MM.1S (cell line): ENCODE measurements at regions not wholly inside any gene's neighbourhood (a gene's known extent, or its start where the extent isn't known, plus 50 kb on each side); places are given as distances from the start of the nearest gene placed in this dataset.

Experiments used
- DNase-seq: peaks from one replicate; pipeline ENCODE4 v3.0.0-alpha.2; 2015
- H2AFZ ChIP-seq: fragments of 300-600 bp; sonication (generic); 2 replicates; pipeline ENCODE4 v1.6.0; 2016; ENCODE audit warnings: antibody characterized with exemption, low read length
- H3F3A ChIP-seq: fragments of 300-600 bp; sonication (generic); 2 replicates; pipeline ENCODE4 v1.6.1; 2016; ENCODE audit warnings: mild to moderate bottlenecking, antibody characterized with exemption, low read length, moderate library complexity, mixed read lengths; ENCODE audit not compliant: insufficient read depth
- H3K27ac ChIP-seq: fragments of 300-600 bp; sonication (generic); 2 replicates; pipeline ENCODE4 v1.5.1; 2016; ENCODE audit warnings: mild to moderate bottlenecking, low read length
- H3K27me3 ChIP-seq: fragments of 300-600 bp; sonication (generic); replicated peaks from 2 replicates; pipeline ENCODE4 v1.6.0; 2016; ENCODE audit warnings: low read length; ENCODE audit not compliant: insufficient read depth
- H3K36me3 ChIP-seq: fragments of 300-600 bp; sonication (generic); replicated peaks from 2 replicates; pipeline ENCODE4 v1.6.1; 2016; ENCODE audit warnings: mild to moderate bottlenecking, low read length, mixed read lengths; ENCODE audit not compliant: insufficient read depth
- H3K4me1 ChIP-seq: fragments of 300-600 bp; sonication (generic); 2 replicates; pipeline ENCODE4 v1.6.1; 2016; ENCODE audit warnings: low read length, mixed read lengths
- H3K4me2 ChIP-seq: fragments of 300-600 bp; sonication (generic); 2 replicates; pipeline ENCODE4 v1.6.0; 2016; ENCODE audit warnings: low read depth, low read length
- H3K4me3 ChIP-seq: fragments of 300-600 bp; sonication (generic); 2 replicates; pipeline ENCODE4 v1.5.1; 2016; ENCODE audit warnings: low read length, mixed read lengths
- H3K79me2 ChIP-seq: fragments of 300-600 bp; sonication (generic); 2 replicates; pipeline ENCODE4 v1.6.1; 2016; ENCODE audit warnings: mixed run types, low read length, mixed read lengths
- H3K9ac ChIP-seq: fragments of 300-600 bp; sonication (generic); 2 replicates; pipeline ENCODE4 v1.6.1; 2016; ENCODE audit warnings: low read length, mixed read lengths
- H3K9me2 ChIP-seq: fragments of 300-600 bp; sonication (generic); replicated peaks from 2 replicates; pipeline ENCODE4 v1.6.1; 2016; ENCODE audit warnings: mild to moderate bottlenecking, low read length, mixed read lengths; ENCODE audit not compliant: insufficient read depth
- H3K9me3 ChIP-seq: fragments of 300-600 bp; sonication (generic); replicated peaks from 2 replicates; pipeline ENCODE4 v1.6.1; 2016; ENCODE audit warnings: mild to moderate bottlenecking, low read length, mixed read lengths; ENCODE audit not compliant: insufficient read depth
- H4K20me1 ChIP-seq: fragments of 300-600 bp; sonication (generic); 2 replicates; pipeline ENCODE4 v1.6.1; 2016; ENCODE audit warnings: mild to moderate bottlenecking, low read length, moderate library complexity, mixed read lengths; ENCODE audit not compliant: insufficient read depth
- CTCF ChIP-seq: fragments of 300-600 bp; sonication (generic); IDR thresholded peaks from 2 replicates; pipeline ENCODE4 v1.5.1; 2016; ENCODE audit warnings: antibody characterized with exemption, low read length, mixed read lengths
- EZH2 ChIP-seq: fragments of 300-600 bp; sonication (generic); optimal IDR thresholded peaks from 2 replicates; pipeline ENCODE3; 2017; ENCODE audit warnings: low read depth, mild to moderate bottlenecking, antibody characterized with exemption, low read length, mixed read lengths
- EZH2phosphoT487 ChIP-seq: fragments of 300-600 bp; sonication (generic); IDR thresholded peaks from 2 replicates; pipeline ENCODE4 v1.6.1; 2018; ENCODE audit warnings: antibody characterized with exemption, low read length

- no peaks in the 10 kb centered on the region for H3K4me1 ChIP-seq
- no peaks in the 10 kb centered on the region for H3K27me3 ChIP-seq
- no peaks in the 10 kb centered on the region for H3K9me2 ChIP-seq
- no peak overlapping the region for H3K4me2 ChIP-seq
- no peak overlapping the region for H3K9ac ChIP-seq
- no peak for DNase-seq
- H3K27ac ChIP-seq = no peak overlapping the region
- H3K79me2 ChIP-seq = no peaks in the 10 kb centered on the region
- no peak overlapping the region for H2AFZ ChIP-seq
- no peaks in the 10 kb centered on the region for H3K36me3 ChIP-seq
- no peak overlapping the region for H3K4me3 ChIP-seq
- no peaks in the 10 kb centered on the region for H3F3A ChIP-seq
- no peaks in the 10 kb centered on the region for H3K9me3 ChIP-seq
- no peaks in the 10 kb centered on the region for H4K20me1 ChIP-seq
- TF ChIP-seq EZH2 (no peak), EZH2phosphoT487 (no peak), CTCF (no peak)
Measured at GRCh38 chr2:107337209-107337898, 451.4 kb upstream of the ST6GAL2 start.

GRCh38 chr2:107338059-107338458 is 452.1 kb upstream of the ST6GAL2 start:
- Histone ChIP-seq H3K9me3 (no peaks in the 10 kb centered on the region), H3K4me2 (no peak overlapping the region), H3K9me2 (no peaks in the 10 kb centered on the region), H3F3A (no peaks in the 10 kb centered on the region), H3K9ac (no peak overlapping the region), H3K27me3 (no peaks in the 10 kb centered on the region), H3K4me1 (no peaks in the 10 kb centered on the region), H3K4me3 (no peak overlapping the region), H3K36me3 (no peaks in the 10 kb centered on the region), H4K20me1 (no peaks in the 10 kb centered on the region), H3K27ac (no peak overlapping the region), H3K79me2 (no peaks in the 10 kb centered on the region), H2AFZ (no peak overlapping the region)
- no peak for TF ChIP-seq EZH2
- no peak for TF ChIP-seq CTCF
- no peak for TF ChIP-seq EZH2phosphoT487
- DNase-seq = no peak

GRCh38 chr2:107338571-107338970 is 452.6 kb upstream of the ST6GAL2 start:
- no peaks in the 10 kb centered on the region for H3K4me1 ChIP-seq
- H3K27ac ChIP-seq = no peak overlapping the region
- no peaks in the 10 kb centered on the region for H3K79me2 ChIP-seq
- H3K36me3 ChIP-seq = no peaks in the 10 kb centered on the region
- no peak overlapping the region for H2AFZ ChIP-seq
- no peak overlapping the region for H3K4me2 ChIP-seq
- no peak overlapping the region for H3K9ac ChIP-seq
- H3K4me3 ChIP-seq = no peak overlapping the region
- no peaks in the 10 kb centered on the region for H3F3A ChIP-seq
- TF ChIP-seq CTCF (no peak), EZH2phosphoT487 (no peak), EZH2 (no peak)
- no peak for DNase-seq
- H3K9me3 ChIP-seq = no peaks in the 10 kb centered on the region
- no peaks in the 10 kb centered on the region for H3K27me3 ChIP-seq
- H4K20me1 ChIP-seq = no peaks in the 10 kb centered on the region
- H3K9me2 ChIP-seq = no peaks in the 10 kb centered on the region
